A673 (cell line): ENCODE measurements at regions not wholly inside any gene's neighbourhood (a gene's known extent, or its start where the extent isn't known, plus 50 kb on each side); places are given as distances from the start of the nearest gene placed in this dataset.

Source experiments
- BruUV-seq: library from RNA; stranded (reverse); fragments of 400-500 nt; replicated peaks from 2 replicates; lab custom pipeline; 2021; lab: Mats Ljungman, UMichigan
- CTCF ChIA-PET: fragments of 300-600 bp; sonication (Branson Sonifier 250); formaldehyde crosslinking; loops from one replicate; lab custom pipeline; 2022; ENCODE audit warnings: antibody characterized with exemption; lab: Charles Lee
- POLR2A ChIA-PET: fragments of 300-600 bp; sonication (Branson Sonifier 250); formaldehyde crosslinking; loops from one replicate; lab custom pipeline; 2022; ENCODE audit warnings: antibody characterized with exemption; ENCODE audit not compliant: low non-redundant PET; lab: Charles Lee
- DNase-seq: peaks from one replicate; pipeline ENCODE4 v3.0.0-alpha.2; 2015; ENCODE audit warnings: low spot score
- H3K27ac ChIP-seq: fragments of 200-600 bp; sonication (generic); 2 replicates; pipeline ENCODE4 v1.5.1; 2016; ENCODE audit warnings: mixed run types, low read depth, mild to moderate bottlenecking, mixed read lengths, antibody characterized with exemption, low read length; ENCODE audit not compliant: poor library complexity, severe bottlenecking
- H3K27me3 ChIP-seq: fragments of 200-600 bp; sonication (generic); replicated peaks from 2 replicates; pipeline ENCODE4 v1.6.1; 2017; ENCODE audit warnings: mixed run types, low read depth, mild to moderate bottlenecking, mixed read lengths, antibody characterized with exemption, low read length; ENCODE audit not compliant: insufficient read depth, poor library complexity
- H3K36me3 ChIP-seq: fragments of 200-600 bp; sonication (generic); 2 replicates; pipeline ENCODE4 v1.6.1; 2016; ENCODE audit warnings: mixed run types, mild to moderate bottlenecking, mixed read lengths, antibody characterized with exemption, low read length; ENCODE audit not compliant: insufficient read depth, poor library complexity, severe bottlenecking
- H3K4me1 ChIP-seq: fragments of 200-600 bp; sonication (generic); 2 replicates; pipeline ENCODE4 v1.6.1; 2017; ENCODE audit warnings: mixed run types, mild to moderate bottlenecking, mixed read lengths, antibody characterized with exemption, low read length; ENCODE audit not compliant: insufficient read depth, poor library complexity, severe bottlenecking
- H3K4me3 ChIP-seq: fragments of 200-600 bp; sonication (generic); 2 replicates; pipeline ENCODE4 v1.5.1; 2016; ENCODE audit warnings: low read depth, mixed run types, mild to moderate bottlenecking, mixed read lengths, low read length; ENCODE audit not compliant: poor library complexity, severe bottlenecking
- H3K9me3 ChIP-seq: fragments of 200-600 bp; sonication (generic); 2 replicates; pipeline ENCODE4 v1.6.1; 2016; ENCODE audit warnings: mixed run types, low read depth, mild to moderate bottlenecking, mixed read lengths, antibody characterized with exemption, low read length; ENCODE audit not compliant: poor library complexity, severe bottlenecking
- EZH2 ChIP-seq: fragments of 200-600 bp; sonication (generic); IDR thresholded peaks from 2 replicates; pipeline ENCODE4 v1.6.1; 2017; ENCODE audit warnings: borderline replicate concordance, low read depth, mild to moderate bottlenecking, mixed read lengths, antibody characterized with exemption, low read length; ENCODE audit not compliant: poor library complexity, severe bottlenecking
- intact Hi-C: fragments of 100-400 bp; cut with micrococcal nuclease; formaldehyde crosslinking; loops from one replicate; pipeline ENCODE4 v1.10.0; 2022; ENCODE audit not compliant: unreplicated experiment
- TF ChIP-seq, protein P1 (sequence below): fragments of 300-800, 200-600 bp; sonication (generic); conservative IDR thresholded peaks from 2 replicates; pipeline ENCODE4 v1.5.1; 2017; ENCODE audit warnings: low read depth, mild to moderate bottlenecking, antibody characterized with exemption, low read length, moderate library complexity, mixed read lengths

DNA sequence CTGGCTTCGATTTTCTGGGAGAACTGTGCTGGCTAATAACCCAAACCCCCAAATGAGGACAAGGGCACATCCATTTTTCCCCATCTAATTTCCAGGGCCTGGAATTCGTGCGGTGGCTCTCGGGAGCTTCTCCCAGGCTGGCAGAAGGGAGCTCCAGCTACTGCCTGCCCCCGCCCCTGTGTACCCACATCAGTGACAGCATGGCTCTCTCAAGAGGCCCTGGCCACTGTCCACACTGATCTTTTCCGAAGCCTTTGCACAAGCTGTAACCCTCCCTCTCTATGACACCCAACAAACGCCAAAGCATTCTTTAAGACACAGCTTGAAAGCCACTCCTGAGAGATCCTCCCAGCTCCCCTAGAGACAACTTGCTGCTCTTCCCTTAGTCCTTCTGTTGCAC is 73.1 kb downstream of the ZIC5 start:
- Histone ChIP-seq H3K36me3 (no peaks in the 10 kb centered on the region), H3K4me1 (peaks cover 14% of the 10 kb centered on the region), H3K27me3 (no peaks in the 10 kb centered on the region), H3K9me3 (no peaks in the 10 kb centered on the region), H3K4me3 (no peak overlapping the region), H3K27ac (no peak overlapping the region)
- no peak for TF ChIP-seq EZH2
- TF ChIP-seq, protein P1, sequence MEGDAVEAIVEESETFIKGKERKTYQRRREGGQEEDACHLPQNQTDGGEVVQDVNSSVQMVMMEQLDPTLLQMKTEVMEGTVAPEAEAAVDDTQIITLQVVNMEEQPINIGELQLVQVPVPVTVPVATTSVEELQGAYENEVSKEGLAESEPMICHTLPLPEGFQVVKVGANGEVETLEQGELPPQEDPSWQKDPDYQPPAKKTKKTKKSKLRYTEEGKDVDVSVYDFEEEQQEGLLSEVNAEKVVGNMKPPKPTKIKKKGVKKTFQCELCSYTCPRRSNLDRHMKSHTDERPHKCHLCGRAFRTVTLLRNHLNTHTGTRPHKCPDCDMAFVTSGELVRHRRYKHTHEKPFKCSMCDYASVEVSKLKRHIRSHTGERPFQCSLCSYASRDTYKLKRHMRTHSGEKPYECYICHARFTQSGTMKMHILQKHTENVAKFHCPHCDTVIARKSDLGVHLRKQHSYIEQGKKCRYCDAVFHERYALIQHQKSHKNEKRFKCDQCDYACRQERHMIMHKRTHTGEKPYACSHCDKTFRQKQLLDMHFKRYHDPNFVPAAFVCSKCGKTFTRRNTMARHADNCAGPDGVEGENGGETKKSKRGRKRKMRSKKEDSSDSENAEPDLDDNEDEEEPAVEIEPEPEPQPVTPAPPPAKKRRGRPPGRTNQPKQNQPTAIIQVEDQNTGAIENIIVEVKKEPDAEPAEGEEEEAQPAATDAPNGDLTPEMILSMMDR = no peak
- DNase-seq = no peak
- no TSS peak for BruUV-seq
- intact Hi-C loops = no loop called here
- POLR2A ChIA-PET = no interaction called here
- CTCF ChIA-PET = no interaction called here

DNA sequence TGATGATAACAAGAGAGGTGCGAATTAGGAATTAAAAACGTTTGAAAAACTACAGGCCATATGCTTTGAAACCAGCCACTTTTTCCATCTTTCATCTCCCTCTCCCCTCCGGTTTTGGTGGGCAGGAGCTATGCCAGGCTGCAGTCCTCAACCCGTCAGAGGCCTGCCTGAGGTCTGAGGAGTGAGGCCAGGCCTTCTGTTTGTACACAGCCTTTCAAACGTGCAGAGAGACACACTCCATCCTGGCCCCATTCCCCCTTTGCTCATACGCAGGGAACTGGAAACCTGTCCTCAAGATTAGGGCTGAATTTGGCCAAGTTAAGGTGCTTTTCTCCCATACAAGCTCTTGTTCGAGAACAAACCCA is 74.5 kb downstream of the ZIC5 start:
- no peak for TF ChIP-seq EZH2
- TF ChIP-seq, protein P1 = no peak
- peaks cover under 1% of the 10 kb centered on the region for H3K4me1 ChIP-seq
- no peak for DNase-seq
- POLR2A ChIA-PET = no interaction called here
- no peak overlapping the region for H3K4me3 ChIP-seq
- no peaks in the 10 kb centered on the region for H3K27me3 ChIP-seq
- no peak overlapping the region for H3K27ac ChIP-seq
- H3K36me3 ChIP-seq = no peaks in the 10 kb centered on the region
- H3K9me3 ChIP-seq = no peaks in the 10 kb centered on the region
- CTCF ChIA-PET = no interaction called here
- BruUV-seq = no TSS peak
- intact Hi-C loops = no loop called here

DNA sequence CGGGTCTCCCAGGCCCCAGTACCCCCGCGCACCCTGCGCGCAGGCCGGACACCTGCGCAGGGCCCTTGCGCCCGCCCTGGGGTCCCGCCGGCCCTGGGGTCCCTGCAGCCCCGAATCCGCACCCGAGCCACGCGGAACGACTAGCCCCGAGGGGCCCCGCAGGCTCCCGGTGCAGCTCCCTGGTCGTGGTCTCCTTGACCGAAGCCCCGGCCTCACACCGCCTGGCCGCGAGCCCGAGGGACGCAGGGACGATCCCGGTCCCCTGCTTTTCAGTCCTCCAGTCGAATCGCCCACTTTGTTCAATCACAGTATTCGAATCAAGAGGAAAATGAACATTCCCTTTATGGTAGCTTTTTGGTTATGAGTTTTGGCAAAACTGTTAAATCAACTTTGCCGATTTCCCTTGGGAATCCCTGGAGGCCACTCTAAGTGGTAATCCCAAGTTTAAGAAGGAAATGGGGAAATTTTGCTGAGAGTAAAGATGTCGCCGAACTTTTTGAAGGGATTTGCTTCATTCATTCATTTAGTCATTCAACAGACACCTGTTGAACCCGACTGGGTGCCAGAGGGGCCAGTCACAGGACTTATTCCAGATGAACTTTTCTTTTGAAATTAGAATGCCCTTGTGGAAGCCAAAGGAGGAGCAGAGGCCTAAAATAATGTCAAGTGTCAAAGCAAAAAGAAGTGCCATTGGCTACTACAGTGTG is 75.0 kb downstream of the ZIC5 start:
- BruUV-seq = no TSS peak
- no peak overlapping the region for H3K4me3 ChIP-seq
- CTCF ChIA-PET = no interaction called here
- POLR2A ChIA-PET = no interaction called here
- no peaks in the 10 kb centered on the region for H3K27me3 ChIP-seq
- TF ChIP-seq EZH2 = no peak
- TF ChIP-seq, protein P1 = no peak
- intact Hi-C loops = no loop called here
- DNase-seq = no peak
- H3K36me3 ChIP-seq = no peaks in the 10 kb centered on the region
- no peaks in the 10 kb centered on the region for H3K9me3 ChIP-seq
- H3K27ac ChIP-seq = no peak overlapping the region
- no peaks in the 10 kb centered on the region for H3K4me1 ChIP-seq
